ENCODE measurements at regions not wholly inside any gene's neighbourhood (a gene's known extent, or its start where the extent isn't known, plus 50 kb on each side); places are given as distances from the start of the nearest gene placed in this dataset.

DNA sequence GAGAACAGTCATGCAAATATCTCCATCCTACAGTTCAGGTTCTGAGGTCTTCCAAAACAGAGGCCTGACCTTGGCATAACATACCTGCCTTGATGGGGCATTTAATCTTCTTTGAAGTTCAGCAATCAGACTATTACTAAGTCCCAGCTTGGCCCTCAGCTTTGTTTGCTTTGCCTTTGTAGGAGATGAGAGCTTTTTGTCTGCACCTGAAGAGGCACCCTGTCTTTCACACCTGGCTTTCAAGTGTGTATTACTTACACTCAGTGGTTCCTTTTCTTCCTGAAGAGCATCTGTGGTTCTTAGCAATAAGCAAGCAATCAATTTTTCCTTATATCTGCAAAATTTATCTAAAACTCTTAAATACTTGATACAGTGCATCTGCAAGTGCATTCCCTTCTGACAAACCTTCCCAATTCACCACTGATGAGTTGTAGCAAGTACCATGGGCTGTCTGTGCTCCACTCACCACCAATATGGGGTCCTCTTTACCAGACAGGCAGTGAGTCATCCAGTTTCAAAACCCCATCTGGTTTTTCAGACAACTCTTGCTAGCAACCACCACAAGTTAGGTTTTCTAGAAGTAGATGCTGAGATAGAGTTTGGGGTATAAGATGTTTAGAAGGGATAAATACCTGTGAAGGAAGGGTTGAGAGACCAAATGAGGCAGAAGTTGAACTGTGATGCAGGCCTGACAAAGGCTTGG lies 100.2 kb downstream of the HINT1 start:
- intact Hi-C loops (cut with DNase I): no loop called here

DNA sequence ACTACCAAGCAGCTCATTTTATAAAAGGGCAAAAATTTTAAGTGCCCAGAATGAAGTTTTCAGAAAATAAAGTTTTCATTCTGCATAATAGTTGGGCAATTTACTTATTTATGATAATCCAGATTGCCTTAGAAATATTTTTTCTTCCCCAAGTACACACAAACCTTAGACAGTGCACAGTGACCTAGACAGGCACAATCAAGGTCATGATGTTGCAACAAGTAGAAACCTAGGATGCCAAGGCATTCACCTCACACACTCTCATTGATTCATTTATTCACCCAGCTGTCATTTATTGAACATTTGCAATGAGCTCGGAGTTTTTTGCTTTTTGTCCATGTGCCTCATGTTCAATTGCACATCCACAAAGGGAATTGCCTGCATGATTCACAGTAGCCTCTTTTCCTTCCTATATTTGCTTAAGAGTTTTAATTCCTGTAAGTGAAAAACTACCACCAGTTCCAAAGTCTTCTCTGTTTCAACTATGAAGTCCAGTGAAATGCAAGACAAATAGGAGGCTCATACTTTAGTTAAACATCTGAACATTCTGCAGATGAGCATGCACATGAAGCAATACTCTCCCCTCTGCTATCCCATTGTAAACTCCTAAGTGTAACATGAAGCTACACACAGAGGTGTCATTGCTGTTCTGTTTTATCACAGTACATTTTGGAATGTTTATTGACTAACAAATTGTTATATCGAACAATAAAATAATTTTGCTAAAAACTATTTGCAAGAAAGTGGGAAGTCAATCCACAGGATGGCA lies 122.9 kb downstream of the HINT1 start:
- H3K4me3 ChIP-seq: no peak overlapping the region
- no peaks in the 10 kb centered on the region for H3K36me3 ChIP-seq
- no peak overlapping the region for H3K27ac ChIP-seq
- intact Hi-C loops (cut with DNase I): no loop called here
- no peak for DNase-seq (ENCODE audit: low spot score in 2 of 2)
- TF ChIP-seq, protein P1, sequence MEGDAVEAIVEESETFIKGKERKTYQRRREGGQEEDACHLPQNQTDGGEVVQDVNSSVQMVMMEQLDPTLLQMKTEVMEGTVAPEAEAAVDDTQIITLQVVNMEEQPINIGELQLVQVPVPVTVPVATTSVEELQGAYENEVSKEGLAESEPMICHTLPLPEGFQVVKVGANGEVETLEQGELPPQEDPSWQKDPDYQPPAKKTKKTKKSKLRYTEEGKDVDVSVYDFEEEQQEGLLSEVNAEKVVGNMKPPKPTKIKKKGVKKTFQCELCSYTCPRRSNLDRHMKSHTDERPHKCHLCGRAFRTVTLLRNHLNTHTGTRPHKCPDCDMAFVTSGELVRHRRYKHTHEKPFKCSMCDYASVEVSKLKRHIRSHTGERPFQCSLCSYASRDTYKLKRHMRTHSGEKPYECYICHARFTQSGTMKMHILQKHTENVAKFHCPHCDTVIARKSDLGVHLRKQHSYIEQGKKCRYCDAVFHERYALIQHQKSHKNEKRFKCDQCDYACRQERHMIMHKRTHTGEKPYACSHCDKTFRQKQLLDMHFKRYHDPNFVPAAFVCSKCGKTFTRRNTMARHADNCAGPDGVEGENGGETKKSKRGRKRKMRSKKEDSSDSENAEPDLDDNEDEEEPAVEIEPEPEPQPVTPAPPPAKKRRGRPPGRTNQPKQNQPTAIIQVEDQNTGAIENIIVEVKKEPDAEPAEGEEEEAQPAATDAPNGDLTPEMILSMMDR (IDR thresholded peaks at IDR 0.05): no peak
- H3K9me3 ChIP-seq: no peaks in the 10 kb centered on the region
- no peaks in the 10 kb centered on the region for H3K4me1 ChIP-seq
- H3K27me3 ChIP-seq: no peaks in the 10 kb centered on the region

More for the DNA sequence above, 100.2 kb downstream of the HINT1 start:
- Histone ChIP-seq H3K4me3 (no peak overlapping the region), H3K36me3 (no peaks in the 10 kb centered on the region), H3K9me3 (peaks cover 0 to 10% of the 10 kb centered on the region in 2 donors), H3K4me1 (no peaks in the 10 kb centered on the region), H3K27me3 (no peaks in the 10 kb centered on the region), H3K27ac (no peak overlapping the region)
- DNase-seq (ENCODE audit: low spot score in 2 of 2): no peak
- TF ChIP-seq, protein P1 (IDR thresholded peaks at IDR 0.05): no peak

DNA sequence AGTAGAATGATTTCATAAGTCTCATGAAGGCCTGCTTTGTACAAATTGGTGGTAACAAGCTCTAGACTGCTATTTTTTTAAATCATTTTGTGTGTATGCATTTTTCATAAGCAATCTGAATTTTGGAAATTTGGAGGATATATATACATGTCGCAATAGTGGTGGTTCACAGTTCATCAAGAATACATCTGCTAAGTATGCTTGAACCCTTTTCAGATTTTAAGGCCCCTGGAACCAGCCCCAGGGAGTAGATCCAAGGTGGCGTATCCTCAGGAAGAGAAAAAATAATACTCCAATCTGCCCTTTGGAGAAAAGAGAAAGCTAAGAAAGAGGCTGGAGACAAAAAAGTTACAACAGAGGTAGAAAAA lies 141.6 kb downstream of the HINT1 start:
- no peak overlapping the region for H3K27ac ChIP-seq
- DNase-seq (ENCODE audit: low spot score in 2 of 2): no peak
- H3K36me3 ChIP-seq: no peaks in the 10 kb centered on the region
- no peak overlapping the region for H3K4me3 ChIP-seq
- no peaks in the 10 kb centered on the region for H3K4me1 ChIP-seq
- TF ChIP-seq, protein P1 (IDR thresholded peaks at IDR 0.05): no peak
- intact Hi-C loops (cut with DNase I): no loop called here
- no peaks in the 10 kb centered on the region for H3K9me3 ChIP-seq
- no peaks in the 10 kb centered on the region for H3K27me3 ChIP-seq

GRCh38 chr5:131022811-131023497 lies 142.1 kb downstream of the HINT1 start:
- no peak for DNase-seq (ENCODE audit: low spot score in 2 of 2)
- Histone ChIP-seq H3K4me1 (no peaks in the 10 kb centered on the region), H3K36me3 (no peaks in the 10 kb centered on the region), H3K4me3 (no peak overlapping the region), H3K27me3 (no peaks in the 10 kb centered on the region), H3K27ac (no peak overlapping the region), H3K9me3 (no peaks in the 10 kb centered on the region)
- TF ChIP-seq, protein P1 (IDR thresholded peaks at IDR 0.05): no peak
- intact Hi-C loops (cut with DNase I): no loop called here

DNA sequence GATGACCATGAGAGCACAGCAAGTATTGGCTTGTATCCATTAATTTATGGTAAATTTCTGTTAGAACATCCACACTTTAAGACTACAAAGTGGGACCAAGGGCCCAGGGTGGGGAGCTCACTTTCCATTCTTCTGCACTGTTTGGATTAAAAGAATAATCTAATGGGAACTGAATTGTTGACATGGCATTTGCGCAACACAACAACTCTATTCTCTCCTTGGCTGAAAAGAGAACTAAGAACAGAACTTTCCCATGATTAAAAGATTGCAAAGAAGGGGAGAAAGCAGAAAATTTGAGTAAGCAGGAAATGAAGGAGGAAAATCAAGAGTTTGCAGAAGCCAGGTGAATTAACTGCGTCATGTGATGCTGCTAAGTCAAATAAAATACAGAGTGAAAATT lies 143.4 kb downstream of the HINT1 start:
- no peak overlapping the region for H3K27ac ChIP-seq
- H3K27me3 ChIP-seq: no peaks in the 10 kb centered on the region
- no peak for DNase-seq (ENCODE audit: low spot score in 2 of 2)
- no peak overlapping the region for H3K4me3 ChIP-seq
- no peaks in the 10 kb centered on the region for H3K9me3 ChIP-seq
- TF ChIP-seq, protein P1 (IDR thresholded peaks at IDR 0.05): no peak
- H3K36me3 ChIP-seq: no peaks in the 10 kb centered on the region
- no peaks in the 10 kb centered on the region for H3K4me1 ChIP-seq
- intact Hi-C loops (cut with DNase I): no loop called here

All from ascending aorta (tissue), 2 donors.